ENCODE measurements at regions not wholly inside any gene's neighbourhood (a gene's known extent, or its start where the extent isn't known, plus 50 kb on each side); places are given as distances from the start of the nearest gene placed in this dataset.

DNA sequence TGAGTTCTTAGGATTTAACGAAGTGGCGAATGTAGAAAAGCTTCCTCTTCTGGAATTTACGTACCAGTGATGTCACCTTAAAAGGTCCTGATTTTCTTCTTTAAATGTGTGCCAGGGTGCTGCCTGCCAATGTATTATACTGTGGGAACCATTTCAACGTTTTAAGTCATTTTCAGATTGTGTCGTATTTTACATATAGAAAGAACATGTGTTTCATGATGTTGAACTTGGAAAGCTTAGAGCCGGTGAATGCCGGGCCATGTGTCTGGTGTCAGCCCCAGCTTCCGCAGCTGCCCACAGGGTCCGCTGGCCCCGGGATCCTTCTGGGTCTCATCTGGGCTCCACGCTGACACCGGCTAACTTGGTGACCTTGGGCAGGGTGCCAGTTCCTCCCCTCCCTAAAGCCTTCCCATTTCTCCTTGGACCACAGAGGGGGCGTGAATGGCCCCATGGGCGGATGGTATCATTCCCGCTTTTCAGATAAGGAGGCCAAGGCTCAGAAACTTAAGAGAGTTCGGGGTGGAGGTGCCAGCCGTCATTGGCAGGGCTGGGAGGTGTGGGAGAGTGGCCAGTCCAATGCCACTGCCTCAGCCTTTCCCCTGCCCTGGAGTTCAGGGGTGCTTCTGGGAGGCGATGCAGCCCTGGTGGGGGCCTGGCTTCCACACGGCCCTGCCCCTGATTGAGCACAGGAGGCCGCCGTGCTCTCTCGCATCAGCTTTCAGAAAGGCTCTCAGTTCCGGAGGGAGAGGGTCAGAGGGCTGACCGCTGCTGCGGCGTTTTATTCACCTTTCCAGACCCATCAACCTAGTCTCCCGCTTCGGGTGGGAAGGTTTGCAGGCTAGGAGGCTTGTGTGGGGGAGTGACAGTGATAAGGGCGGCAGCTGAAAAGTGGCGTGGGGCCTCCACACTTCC is 68.8 kb upstream of the CIBAR2 start (continued):
- TF ChIP-seq CENPX (CRISPR knock-in tag; IDR thresholded peaks at IDR 0.05): no peak
- TF ChIP-seq, protein P1, sequence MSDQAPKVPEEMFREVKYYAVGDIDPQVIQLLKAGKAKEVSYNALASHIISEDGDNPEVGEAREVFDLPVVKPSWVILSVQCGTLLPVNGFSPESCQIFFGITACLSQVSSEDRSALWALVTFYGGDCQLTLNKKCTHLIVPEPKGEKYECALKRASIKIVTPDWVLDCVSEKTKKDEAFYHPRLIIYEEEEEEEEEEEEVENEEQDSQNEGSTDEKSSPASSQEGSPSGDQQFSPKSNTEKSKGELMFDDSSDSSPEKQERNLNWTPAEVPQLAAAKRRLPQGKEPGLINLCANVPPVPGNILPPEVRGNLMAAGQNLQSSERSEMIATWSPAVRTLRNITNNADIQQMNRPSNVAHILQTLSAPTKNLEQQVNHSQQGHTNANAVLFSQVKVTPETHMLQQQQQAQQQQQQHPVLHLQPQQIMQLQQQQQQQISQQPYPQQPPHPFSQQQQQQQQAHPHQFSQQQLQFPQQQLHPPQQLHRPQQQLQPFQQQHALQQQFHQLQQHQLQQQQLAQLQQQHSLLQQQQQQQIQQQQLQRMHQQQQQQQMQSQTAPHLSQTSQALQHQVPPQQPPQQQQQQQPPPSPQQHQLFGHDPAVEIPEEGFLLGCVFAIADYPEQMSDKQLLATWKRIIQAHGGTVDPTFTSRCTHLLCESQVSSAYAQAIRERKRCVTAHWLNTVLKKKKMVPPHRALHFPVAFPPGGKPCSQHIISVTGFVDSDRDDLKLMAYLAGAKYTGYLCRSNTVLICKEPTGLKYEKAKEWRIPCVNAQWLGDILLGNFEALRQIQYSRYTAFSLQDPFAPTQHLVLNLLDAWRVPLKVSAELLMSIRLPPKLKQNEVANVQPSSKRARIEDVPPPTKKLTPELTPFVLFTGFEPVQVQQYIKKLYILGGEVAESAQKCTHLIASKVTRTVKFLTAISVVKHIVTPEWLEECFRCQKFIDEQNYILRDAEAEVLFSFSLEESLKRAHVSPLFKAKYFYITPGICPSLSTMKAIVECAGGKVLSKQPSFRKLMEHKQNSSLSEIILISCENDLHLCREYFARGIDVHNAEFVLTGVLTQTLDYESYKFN (CRISPR knock-in tag; conservative IDR thresholded peaks at IDR 0.05): no peak
- TF ChIP-seq RFXAP (CRISPR knock-in tag; IDR thresholded peaks at IDR 0.05; ENCODE audit: borderline replicate concordance): no peak
- 0 out of 2 replicates have a peak, but pooled peaks have one; percentile 58 for TF ChIP-seq ZBTB38 (CRISPR knock-in tag; IDR thresholded peaks at IDR 0.05)
- peak; percentile 16; the same call in 1 of the 2 replicates for TF ChIP-seq MTA1 (CRISPR knock-in tag; IDR thresholded peaks at IDR 0.05; ENCODE audit: borderline replicate concordance)
- TF ChIP-seq, protein P2, sequence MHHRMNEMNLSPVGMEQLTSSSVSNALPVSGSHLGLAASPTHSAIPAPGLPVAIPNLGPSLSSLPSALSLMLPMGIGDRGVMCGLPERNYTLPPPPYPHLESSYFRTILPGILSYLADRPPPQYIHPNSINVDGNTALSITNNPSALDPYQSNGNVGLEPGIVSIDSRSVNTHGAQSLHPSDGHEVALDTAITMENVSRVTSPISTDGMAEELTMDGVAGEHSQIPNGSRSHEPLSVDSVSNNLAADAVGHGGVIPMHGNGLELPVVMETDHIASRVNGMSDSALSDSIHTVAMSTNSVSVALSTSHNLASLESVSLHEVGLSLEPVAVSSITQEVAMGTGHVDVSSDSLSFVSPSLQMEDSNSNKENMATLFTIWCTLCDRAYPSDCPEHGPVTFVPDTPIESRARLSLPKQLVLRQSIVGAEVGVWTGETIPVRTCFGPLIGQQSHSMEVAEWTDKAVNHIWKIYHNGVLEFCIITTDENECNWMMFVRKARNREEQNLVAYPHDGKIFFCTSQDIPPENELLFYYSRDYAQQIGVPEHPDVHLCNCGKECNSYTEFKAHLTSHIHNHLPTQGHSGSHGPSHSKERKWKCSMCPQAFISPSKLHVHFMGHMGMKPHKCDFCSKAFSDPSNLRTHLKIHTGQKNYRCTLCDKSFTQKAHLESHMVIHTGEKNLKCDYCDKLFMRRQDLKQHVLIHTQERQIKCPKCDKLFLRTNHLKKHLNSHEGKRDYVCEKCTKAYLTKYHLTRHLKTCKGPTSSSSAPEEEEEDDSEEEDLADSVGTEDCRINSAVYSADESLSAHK (CRISPR knock-in tag; IDR thresholded peaks at IDR 0.05; ENCODE audit: borderline replicate concordance): no peak
- TF ChIP-seq, protein P3, sequence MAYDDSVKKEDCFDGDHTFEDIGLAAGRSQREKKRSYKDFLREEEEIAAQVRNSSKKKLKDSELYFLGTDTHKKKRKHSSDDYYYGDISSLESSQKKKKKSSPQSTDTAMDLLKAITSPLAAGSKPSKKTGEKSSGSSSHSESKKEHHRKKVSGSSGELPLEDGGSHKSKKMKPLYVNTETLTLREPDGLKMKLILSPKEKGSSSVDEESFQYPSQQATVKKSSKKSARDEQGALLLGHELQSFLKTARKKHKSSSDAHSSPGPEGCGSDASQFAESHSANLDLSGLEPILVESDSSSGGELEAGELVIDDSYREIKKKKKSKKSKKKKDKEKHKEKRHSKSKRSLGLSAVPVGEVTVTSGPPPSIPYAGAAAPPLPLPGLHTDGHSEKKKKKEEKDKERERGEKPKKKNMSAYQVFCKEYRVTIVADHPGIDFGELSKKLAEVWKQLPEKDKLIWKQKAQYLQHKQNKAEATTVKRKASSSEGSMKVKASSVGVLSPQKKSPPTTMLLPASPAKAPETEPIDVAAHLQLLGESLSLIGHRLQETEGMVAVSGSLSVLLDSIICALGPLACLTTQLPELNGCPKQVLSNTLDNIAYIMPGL (CRISPR knock-in tag; IDR thresholded peaks at IDR 0.05; ENCODE audit: borderline replicate concordance in 1 of 2, low read depth in 1 of 2): 0 out of 4 replicates have a peak, but pooled peaks of 1 of the 2 experiments have one; percentile 27
- TF ChIP-seq, protein P4, sequence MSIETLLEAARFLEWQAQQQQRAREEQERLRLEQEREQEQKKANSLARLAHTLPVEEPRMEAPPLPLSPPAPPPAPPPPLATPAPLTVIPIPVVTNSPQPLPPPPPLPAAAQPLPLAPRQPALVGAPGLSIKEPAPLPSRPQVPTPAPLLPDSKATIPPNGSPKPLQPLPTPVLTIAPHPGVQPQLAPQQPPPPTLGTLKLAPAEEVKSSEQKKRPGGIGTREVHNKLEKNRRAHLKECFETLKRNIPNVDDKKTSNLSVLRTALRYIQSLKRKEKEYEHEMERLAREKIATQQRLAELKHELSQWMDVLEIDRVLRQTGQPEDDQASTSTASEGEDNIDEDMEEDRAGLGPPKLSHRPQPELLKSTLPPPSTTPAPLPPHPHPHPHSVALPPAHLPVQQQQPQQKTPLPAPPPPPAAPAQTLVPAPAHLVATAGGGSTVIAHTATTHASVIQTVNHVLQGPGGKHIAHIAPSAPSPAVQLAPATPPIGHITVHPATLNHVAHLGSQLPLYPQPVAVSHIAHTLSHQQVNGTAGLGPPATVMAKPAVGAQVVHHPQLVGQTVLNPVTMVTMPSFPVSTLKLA (IDR thresholded peaks at IDR 0.05): peak; percentile 30; the same call in 1 of the 2 replicates
- TF ChIP-seq, protein P5, sequence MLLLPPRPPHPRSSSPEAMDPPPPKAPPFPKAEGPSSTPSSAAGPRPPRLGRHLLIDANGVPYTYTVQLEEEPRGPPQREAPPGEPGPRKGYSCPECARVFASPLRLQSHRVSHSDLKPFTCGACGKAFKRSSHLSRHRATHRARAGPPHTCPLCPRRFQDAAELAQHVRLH (CRISPR knock-in tag; IDR thresholded peaks at IDR 0.05; ENCODE audit: borderline replicate concordance, low read depth): 0 out of 2 replicates have a peak, but pooled peaks have one; percentile 11
- 0 out of 2 replicates have a peak, but pooled peaks have one; percentile 12 for TF ChIP-seq ZNF350 (CRISPR knock-in tag; IDR thresholded peaks at IDR 0.05; ENCODE audit: borderline replicate concordance, low read depth)
